ENCODE measurements at regions not wholly inside any gene's neighbourhood (a gene's known extent, or its start where the extent isn't known, plus 50 kb on each side); places are given as distances from the start of the nearest gene placed in this dataset.
A peak's percentile ranks its signal among the peaks of the same experiment; 100 is the strongest.

DNA sequence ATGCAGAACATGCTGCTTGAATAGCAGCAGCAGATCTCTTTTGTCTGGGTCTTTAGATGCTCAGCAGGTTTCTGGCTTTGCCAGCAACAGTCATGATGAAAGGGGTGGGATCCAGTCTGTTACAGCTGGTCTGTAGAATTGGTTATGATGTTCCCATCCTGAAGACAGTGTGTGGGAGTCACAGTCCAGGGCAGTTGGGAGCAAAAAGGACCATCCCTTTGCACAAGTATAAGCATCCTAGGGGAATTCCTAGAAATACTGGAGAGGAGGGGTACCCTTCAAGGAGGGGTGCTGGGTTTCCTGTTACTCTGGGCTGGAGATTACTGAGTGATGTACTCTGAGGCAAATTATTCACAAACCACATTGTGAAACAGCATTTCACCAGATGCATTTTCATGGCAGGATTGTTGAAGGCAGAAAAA is 119.9 kb upstream of the RND3 start:
- DNase-seq (ENCODE audit: low read depth), result peak; percentile 63
- H3K4me3 ChIP-seq (ENCODE audit: low read length), result no peak overlapping the region
- TF ChIP-seq, protein P1, sequence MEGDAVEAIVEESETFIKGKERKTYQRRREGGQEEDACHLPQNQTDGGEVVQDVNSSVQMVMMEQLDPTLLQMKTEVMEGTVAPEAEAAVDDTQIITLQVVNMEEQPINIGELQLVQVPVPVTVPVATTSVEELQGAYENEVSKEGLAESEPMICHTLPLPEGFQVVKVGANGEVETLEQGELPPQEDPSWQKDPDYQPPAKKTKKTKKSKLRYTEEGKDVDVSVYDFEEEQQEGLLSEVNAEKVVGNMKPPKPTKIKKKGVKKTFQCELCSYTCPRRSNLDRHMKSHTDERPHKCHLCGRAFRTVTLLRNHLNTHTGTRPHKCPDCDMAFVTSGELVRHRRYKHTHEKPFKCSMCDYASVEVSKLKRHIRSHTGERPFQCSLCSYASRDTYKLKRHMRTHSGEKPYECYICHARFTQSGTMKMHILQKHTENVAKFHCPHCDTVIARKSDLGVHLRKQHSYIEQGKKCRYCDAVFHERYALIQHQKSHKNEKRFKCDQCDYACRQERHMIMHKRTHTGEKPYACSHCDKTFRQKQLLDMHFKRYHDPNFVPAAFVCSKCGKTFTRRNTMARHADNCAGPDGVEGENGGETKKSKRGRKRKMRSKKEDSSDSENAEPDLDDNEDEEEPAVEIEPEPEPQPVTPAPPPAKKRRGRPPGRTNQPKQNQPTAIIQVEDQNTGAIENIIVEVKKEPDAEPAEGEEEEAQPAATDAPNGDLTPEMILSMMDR (conservative IDR thresholded peaks at IDR 0.05; ENCODE audit: low read length), result no peak

DNA sequence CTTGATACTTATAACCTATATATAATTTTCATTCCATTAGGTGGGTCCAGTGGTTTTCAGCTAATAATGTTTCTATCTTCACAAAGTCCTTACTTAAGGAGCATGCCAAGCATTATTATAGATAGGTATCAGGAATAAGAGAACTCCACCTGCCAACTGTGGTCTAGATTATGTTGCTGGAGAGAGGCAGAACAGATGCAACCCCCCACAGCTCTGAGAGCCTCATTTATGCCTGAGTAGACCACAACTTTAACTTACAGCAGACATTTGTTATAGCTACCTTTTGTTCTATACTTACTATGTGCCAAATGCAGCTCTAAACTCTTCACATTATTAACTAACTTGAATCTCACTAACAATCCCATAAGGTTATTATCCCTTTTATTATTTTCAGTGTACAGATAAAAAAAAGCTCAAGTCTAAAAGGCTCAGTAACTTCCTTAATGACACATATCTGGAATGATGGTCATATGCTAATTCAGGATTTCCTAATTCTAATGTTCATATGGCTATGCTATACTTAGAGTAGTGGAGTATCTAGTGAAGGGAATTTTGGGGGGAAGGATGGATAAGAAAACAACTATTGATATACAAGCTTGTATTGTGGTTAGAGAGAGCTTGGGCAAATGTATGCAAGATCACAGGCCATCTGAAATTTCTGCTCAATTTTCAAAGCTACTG is 119.1 kb upstream of the RND3 start:
- no peak for DNase-seq (ENCODE audit: low read depth)
- TF ChIP-seq, protein P1 (conservative IDR thresholded peaks at IDR 0.05; ENCODE audit: low read length), result no peak
- H3K4me3 ChIP-seq (ENCODE audit: low read length), result no peak overlapping the region

DNA sequence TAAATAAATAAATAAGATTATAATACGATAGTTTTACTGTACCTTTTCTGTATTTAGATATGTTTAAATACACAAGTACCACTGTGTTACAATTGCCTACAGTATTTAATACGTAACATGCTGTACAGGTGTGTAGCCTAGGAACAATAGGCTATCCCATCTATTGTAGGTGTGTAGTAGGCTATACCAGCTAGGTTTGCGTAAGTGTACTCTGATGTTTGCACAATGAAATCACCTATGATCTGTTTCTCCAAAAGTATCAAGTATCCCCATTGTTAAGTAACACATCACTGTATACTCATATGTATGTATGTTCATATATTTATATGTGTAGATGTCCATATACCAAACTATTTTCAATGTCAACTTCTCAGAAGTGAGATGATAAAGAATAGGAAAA is 118.2 kb upstream of the RND3 start:
- no peak for DNase-seq (ENCODE audit: low read depth)
- H3K4me3 ChIP-seq (ENCODE audit: low read length), result no peak overlapping the region
- TF ChIP-seq, protein P1 (conservative IDR thresholded peaks at IDR 0.05; ENCODE audit: low read length), result no peak

DNA sequence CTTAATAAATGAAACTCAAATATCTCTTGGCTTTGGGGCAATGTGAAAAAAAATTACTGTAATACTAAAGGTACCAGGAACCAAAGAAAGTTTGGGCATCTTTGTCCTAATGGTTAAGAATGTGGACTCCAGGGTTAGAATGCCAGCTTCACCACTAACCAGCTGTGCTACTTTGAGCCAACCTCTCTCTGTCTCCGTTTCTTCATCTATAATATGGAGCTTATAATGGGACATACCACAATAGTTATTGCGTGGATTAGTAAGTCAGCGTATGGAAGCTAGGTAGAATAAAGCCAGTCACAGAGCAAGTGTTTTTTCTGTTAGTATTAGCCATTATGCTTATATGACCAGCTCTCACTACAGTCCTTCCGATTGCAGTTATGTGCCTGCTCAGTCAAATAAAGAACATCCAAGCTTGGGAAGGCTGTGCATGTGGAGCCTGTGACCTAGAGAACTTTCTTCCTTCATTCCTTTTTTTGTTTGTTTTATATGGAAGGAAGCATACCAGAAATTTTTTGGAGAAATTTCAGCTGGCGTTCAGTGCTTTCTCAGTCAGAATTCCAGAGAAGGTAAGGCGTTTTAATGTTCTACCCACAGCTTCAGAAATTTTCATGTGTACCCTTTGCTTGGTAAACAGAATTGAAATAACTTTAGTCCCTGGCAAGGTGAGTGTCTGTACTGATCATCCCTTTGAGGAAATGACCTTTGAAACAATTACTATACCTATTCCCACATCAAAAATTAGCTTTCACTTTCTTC is 114.0 kb upstream of the RND3 start:
- TF ChIP-seq, protein P1 (conservative IDR thresholded peaks at IDR 0.05; ENCODE audit: low read length), result no peak
- no peak overlapping the region for H3K4me3 ChIP-seq (ENCODE audit: low read length)
- peak; percentile 87 for DNase-seq (ENCODE audit: low read depth)

DNA sequence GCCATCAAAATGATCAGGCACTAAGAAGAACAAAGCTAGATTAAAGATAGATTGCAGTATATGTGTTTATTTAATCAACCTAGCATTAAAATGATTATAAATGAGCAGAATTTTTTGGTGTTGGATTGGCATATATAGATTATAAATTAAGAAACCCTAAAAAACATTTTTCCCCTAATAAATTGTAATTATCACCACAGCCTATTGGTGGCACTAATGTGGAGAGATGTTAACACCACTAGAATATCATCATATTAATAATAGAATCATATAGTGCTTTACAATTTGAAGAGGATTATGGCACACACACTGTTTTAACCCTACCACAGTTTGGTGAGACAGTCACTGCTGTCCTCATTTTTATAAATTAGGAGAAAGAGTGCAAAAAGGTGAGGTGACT is 112.4 kb upstream of the RND3 start:
- no peak for DNase-seq (ENCODE audit: low read depth)
- TF ChIP-seq, protein P1 (conservative IDR thresholded peaks at IDR 0.05; ENCODE audit: low read length), result no peak; the same call in 1 of the 2 replicates
- H3K4me3 ChIP-seq (ENCODE audit: low read length), result no peak overlapping the region

- DNase-seq (ENCODE audit: low read depth), result peak; percentile 29
- TF ChIP-seq, protein P1 (conservative IDR thresholded peaks at IDR 0.05; ENCODE audit: low read length), result no peak
- no peak overlapping the region for H3K4me3 ChIP-seq (ENCODE audit: low read length)
These were observed 110.9 kb upstream of the RND3 start for GRCh38 chr2:150598383-150598782.

Measured in AG10803 (cell line).